Cardiac muscle cell (in vitro differentiated cells and primary cell): ENCODE measurements at regions not wholly inside any gene's neighbourhood (a gene's known extent, or its start where the extent isn't known, plus 50 kb on each side); places are given as distances from the start of the nearest gene placed in this dataset.

Experiments used
- DNase-seq, 2 donors: peaks; one replicate each; pipeline versions ENCODE4 v3.0.0 to v3.0.0-alpha.2; 2010 to 2017; ENCODE audit warnings: low read depth in 1 of 2, low spot score in 1 of 2
- H3K27ac ChIP-seq: fragments of 200-600 bp; sonication (generic); 2 replicates; pipeline ENCODE4 v1.5.1; 2016
- H3K27me3 ChIP-seq: fragments of 200-600 bp; sonication (generic); 2 replicates; pipeline ENCODE4 v1.6.0; 2016; ENCODE audit warnings: control low read depth
- H3K36me3 ChIP-seq: fragments of 200-600 bp; sonication (generic); 2 replicates; pipeline ENCODE4 v1.5.1; 2016; ENCODE audit warnings: control low read depth
- H3K4me1 ChIP-seq: fragments of 200-600 bp; sonication (generic); 2 replicates; pipeline ENCODE4 v1.8.1; 2017; ENCODE audit warnings: low read depth, mild to moderate bottlenecking, mixed run types
- H3K4me3 ChIP-seq: fragments of 200-600 bp; sonication (generic); 2 replicates; pipeline ENCODE4 v1.5.1; 2016; ENCODE audit warnings: mild to moderate bottlenecking
- H3K9me3 ChIP-seq: fragments of 200-600 bp; sonication (generic); 2 replicates; pipeline ENCODE4 v1.5.1; 2017; ENCODE audit warnings: low read depth, mild to moderate bottlenecking, control low read depth
- CTCF ChIP-seq: IDR thresholded peaks from 2 replicates; pipeline ENCODE4 v1.5.1; 2012; ENCODE audit warnings: low read depth, mild to moderate bottlenecking, low read length

- Histone ChIP-seq H3K4me3 (no peak overlapping the region), H3K4me1 (no peaks in the 10 kb centered on the region), H3K27me3 (no peaks in the 10 kb centered on the region), H3K36me3 (no peaks in the 10 kb centered on the region), H3K27ac (no peak overlapping the region), H3K9me3 (no peaks in the 10 kb centered on the region)
- no peak for DNase-seq
- TF ChIP-seq CTCF = no peak
These were observed 216.2 kb downstream of the BCL11B start for GRCh38 chr14:99055816-99056215.

GRCh38 chr14:99057576-99058083 lies 214.4 kb downstream of the BCL11B start:
- H3K27ac ChIP-seq = no peak overlapping the region
- no peaks in the 10 kb centered on the region for H3K27me3 ChIP-seq
- no peaks in the 10 kb centered on the region for H3K9me3 ChIP-seq
- no peaks in the 10 kb centered on the region for H3K4me1 ChIP-seq
- no peak overlapping the region for H3K4me3 ChIP-seq
- H3K36me3 ChIP-seq = no peaks in the 10 kb centered on the region
- no peak for TF ChIP-seq CTCF
- DNase-seq = no peak

DNA sequence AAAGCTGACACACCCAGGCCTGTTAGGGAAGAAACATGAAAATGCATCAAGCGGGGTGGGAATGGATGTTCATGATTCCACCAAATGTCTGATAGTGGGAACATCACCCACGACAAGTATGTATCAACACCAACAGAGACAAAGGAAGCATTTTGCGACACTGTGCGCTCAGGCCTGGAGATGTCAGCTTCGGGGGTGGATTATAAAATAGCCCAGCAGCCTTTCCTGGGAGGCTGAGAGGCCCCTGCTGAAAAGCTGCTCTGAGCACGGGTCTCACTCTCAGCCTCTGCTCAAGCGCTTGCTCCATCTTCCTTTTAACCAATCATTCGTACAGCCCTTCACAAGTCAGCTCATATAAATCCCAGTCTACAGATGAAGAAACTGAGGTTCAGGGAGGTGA lies 213.5 kb downstream of the BCL11B start:
- TF ChIP-seq CTCF = no peak
- Histone ChIP-seq H3K4me3 (no peak overlapping the region), H3K27ac (no peak overlapping the region), H3K4me1 (no peaks in the 10 kb centered on the region), H3K9me3 (no peaks in the 10 kb centered on the region), H3K36me3 (no peaks in the 10 kb centered on the region), H3K27me3 (no peaks in the 10 kb centered on the region)
- DNase-seq = no peak

GRCh38 chr14:99062216-99062615 lies 209.8 kb downstream of the BCL11B start:
- no peak for DNase-seq
- TF ChIP-seq CTCF = no peak
- no peak overlapping the region for H3K4me3 ChIP-seq
- no peak overlapping the region for H3K27ac ChIP-seq
- H3K36me3 ChIP-seq = no peaks in the 10 kb centered on the region
- H3K4me1 ChIP-seq = no peaks in the 10 kb centered on the region
- H3K9me3 ChIP-seq = no peaks in the 10 kb centered on the region
- H3K27me3 ChIP-seq = no peaks in the 10 kb centered on the region

GRCh38 chr14:99062772-99063418 lies 209.1 kb downstream of the BCL11B start:
- Histone ChIP-seq H3K4me3 (no peak overlapping the region), H3K27ac (no peak overlapping the region)
- DNase-seq = no peak

More at GRCh38 chr14:99062772-99063418, 209.1 kb downstream of the BCL11B start:
- no peaks in the 10 kb centered on the region for H3K36me3 ChIP-seq
- TF ChIP-seq CTCF = no peak
- no peaks in the 10 kb centered on the region for H3K4me1 ChIP-seq
- H3K9me3 ChIP-seq = no peaks in the 10 kb centered on the region
- no peaks in the 10 kb centered on the region for H3K27me3 ChIP-seq
